ENCODE measurements at regions not wholly inside any gene's neighbourhood (a gene's known extent, or its start where the extent isn't known, plus 50 kb on each side); places are given as distances from the start of the nearest gene placed in this dataset.

DNA sequence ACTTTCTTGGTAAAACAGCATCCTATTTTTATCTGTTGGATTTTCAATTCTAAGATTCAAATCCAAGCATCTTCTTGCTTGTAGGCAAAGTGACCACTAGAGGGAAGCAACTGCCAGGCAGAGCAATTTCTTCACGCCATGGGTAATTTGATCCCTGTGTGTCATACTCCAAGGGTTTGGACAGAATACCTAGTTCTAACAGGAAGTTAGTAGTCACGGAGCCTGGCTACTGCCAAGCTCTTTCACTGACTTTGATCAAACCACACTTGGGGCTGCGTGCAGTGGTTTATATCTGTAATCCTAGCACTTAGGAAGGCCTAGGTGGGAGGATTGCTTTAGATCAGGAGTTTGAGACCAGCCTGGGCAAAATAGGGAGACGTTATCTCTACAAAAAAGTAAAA is 473.6 kb upstream of the TNC start:
- Mint-ChIP-seq H3K27me3 (peaks cover 16% of the 10 kb centered on the region), H3K27ac (no peak overlapping the region), H3K9me3 (no peaks in the 10 kb centered on the region), H3K4me1 (no peaks in the 10 kb centered on the region), H3K36me3 (ENCODE audit: low read depth) (no peaks in the 10 kb centered on the region), H3K4me3 (no peak overlapping the region)
- ATAC-seq (no peak), DNase-seq (no peak)

DNA sequence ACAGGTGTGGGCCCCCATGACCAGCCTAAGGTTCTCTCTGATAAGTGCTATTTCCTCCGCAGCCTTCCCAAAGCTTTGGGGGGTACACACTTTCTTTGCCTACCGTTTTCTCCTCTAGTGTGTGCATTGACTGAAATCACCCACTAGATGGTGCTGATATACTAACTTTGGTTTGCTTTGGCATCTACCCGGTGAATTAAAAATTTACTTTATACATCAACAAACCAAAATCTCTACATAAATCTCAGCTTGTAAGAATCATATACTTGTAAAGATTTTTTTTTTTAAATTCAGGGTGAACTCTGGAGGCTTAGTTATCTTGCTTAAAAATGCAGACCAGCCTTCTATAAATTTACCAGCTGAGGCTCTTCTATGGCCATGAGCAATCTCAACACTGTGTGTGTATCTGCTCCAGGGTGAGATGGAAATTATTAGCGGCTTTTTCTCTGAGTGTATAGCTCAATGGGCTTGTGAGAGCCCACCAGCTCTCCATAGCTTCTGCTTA is 475.7 kb upstream of the TNC start:
- Mint-ChIP-seq H3K27ac (no peak overlapping the region), H3K27me3 (peaks cover 25% of the 10 kb centered on the region), H3K4me3 (no peak overlapping the region), H3K36me3 (ENCODE audit: low read depth) (no peaks in the 10 kb centered on the region), H3K9me3 (no peaks in the 10 kb centered on the region), H3K4me1 (no peaks in the 10 kb centered on the region)
- DNase-seq (no peak), ATAC-seq (no peak)

DNA sequence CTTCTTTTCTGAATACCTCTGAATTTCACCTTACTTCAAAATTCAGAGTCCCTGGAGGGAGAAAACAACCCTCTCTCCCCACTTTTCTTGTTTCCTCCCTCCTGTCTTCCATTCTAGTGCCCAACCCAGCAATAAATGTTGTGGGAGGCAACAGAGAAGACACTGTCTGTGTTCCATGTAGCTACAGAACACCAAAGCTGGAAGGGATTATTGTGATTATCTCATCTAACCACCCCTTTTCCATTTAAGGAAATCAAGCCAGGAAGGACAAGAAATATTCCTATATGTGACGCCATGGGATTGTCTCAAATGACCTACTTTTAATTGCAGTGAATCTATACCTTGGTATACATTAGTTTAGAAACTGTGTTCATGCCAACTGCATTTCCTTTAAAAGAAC is 476.6 kb upstream of the TNC start:
- H3K27ac Mint-ChIP-seq: no peak overlapping the region
- H3K9me3 Mint-ChIP-seq: no peaks in the 10 kb centered on the region
- no peaks in the 10 kb centered on the region for H3K36me3 Mint-ChIP-seq (ENCODE audit: low read depth)
- DNase-seq (no peak), ATAC-seq (no peak)
- H3K27me3 Mint-ChIP-seq: peaks cover 25% of the 10 kb centered on the region
- no peaks in the 10 kb centered on the region for H3K4me1 Mint-ChIP-seq
- H3K4me3 Mint-ChIP-seq: no peak overlapping the region

DNA sequence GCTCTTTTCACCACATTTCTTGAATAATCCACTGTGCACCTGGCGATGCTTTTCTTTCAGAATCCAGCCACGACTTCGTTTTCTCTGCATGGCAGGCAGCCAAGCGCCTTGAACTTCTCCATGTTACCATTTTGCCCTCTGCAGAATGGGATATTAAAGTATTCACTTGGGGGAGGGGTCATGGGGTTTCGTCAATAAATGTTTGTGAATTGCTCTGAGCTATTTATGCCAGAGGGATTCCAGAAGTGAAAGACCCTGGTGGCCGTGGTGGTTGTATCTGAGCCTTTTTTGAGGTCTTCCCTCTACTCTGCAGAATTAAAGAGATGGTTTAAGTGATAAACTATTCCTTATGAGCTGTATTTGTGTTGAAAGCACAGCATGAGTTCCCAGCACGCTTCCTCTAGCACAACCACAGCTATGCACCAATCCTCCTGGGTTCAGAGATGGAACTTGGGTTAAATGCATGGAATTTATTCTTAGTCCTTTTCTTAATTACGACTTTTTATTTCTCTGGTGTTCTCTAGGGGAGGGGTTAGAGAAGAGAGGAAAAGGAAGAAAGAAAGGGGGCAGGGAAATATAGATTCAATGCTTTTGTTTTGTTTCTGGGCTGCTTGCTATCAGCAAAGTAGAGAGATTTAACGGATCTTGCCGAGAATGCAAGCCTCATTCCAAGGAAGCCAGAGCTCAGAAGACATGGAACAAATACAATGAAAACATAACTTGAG is 478.2 kb upstream of the TNC start:
- Mint-ChIP-seq H3K27me3 (peaks cover 28% of the 10 kb centered on the region), H3K27ac (no peak overlapping the region), H3K4me1 (no peaks in the 10 kb centered on the region), H3K9me3 (no peaks in the 10 kb centered on the region), H3K4me3 (no peak overlapping the region), H3K36me3 (ENCODE audit: low read depth) (no peaks in the 10 kb centered on the region)
- no peak for ATAC-seq
- DNase-seq: no peak

DNA sequence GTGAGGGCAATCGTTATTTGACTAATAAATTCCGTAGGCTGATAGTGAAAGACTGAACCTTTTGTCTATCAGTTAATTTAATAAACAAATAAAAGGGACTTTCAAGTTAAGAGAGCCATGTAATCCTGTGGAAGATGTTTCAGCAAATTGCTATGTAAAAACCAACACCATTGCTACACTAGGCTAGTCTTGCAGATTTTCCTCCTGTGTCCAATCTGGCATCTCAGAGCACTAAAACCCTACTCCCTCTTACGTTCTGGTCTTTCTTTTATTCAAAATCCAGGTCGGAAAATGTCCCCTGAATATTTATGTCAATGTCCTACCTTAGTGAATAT is 478.8 kb upstream of the TNC start:
- no peak for ATAC-seq
- H3K27me3 Mint-ChIP-seq: peaks cover 29% of the 10 kb centered on the region

DNA sequence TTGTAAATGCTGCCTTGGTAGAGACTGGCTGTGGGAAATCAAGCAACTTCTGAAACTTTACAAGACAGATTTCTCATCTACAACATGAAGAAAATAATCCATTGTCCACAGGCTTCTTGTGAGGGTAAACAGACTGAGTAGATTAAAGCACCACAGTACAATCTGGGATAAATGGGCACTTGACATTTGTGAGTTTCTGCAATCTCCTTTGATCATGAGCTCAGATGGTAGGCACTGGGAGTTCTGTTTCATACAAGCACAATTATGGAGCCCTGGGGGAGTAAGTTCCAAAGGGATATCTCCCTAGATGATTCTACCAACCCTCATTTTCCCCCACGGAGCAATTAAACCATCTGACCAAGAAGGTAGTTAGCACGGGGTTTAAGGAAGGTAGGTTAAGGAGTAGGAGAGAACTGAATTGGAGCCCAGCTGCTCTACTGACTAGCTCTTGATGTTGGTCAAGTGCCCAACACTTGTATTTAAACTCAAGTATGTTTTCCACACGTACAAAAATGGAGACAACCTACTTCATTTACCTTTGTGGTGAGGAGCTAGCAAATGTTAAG is 479.5 kb upstream of the TNC start:
- ATAC-seq (no peak), DNase-seq (no peak)
- no peaks in the 10 kb centered on the region for H3K36me3 Mint-ChIP-seq (ENCODE audit: low read depth)
- H3K4me1 Mint-ChIP-seq: no peaks in the 10 kb centered on the region
- H3K27ac Mint-ChIP-seq: no peak overlapping the region
- H3K27me3 Mint-ChIP-seq: peaks cover 29% of the 10 kb centered on the region
- no peaks in the 10 kb centered on the region for H3K9me3 Mint-ChIP-seq
- no peak overlapping the region for H3K4me3 Mint-ChIP-seq

More for the DNA sequence above, 478.8 kb upstream of the TNC start:
- Mint-ChIP-seq H3K4me3 (no peak overlapping the region), H3K36me3 (ENCODE audit: low read depth) (no peaks in the 10 kb centered on the region), H3K4me1 (no peaks in the 10 kb centered on the region), H3K27ac (no peak overlapping the region), H3K9me3 (no peaks in the 10 kb centered on the region)
- DNase-seq: no peak

DNA sequence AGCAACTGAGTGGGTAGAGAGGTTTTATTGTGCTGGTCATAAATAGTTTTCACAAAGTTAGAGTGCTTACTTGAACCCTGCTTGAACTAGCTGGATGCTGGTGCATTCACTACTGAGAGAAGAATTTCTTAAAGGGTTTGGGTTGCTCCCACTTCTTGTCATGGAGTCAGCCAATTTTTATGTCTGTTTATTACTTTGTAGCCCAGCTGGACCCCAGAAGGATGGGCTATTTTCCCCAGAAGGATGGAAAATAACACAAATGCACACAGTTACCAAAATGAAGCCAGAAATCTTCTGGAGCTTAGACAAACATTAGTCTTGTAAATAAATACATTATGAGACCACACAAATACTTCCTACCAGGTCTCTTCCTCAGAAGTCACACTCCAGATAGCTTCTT is 480.8 kb upstream of the TNC start:
- H3K4me1 Mint-ChIP-seq: no peaks in the 10 kb centered on the region
- no peak overlapping the region for H3K4me3 Mint-ChIP-seq
- H3K27ac Mint-ChIP-seq: no peak overlapping the region
- H3K36me3 Mint-ChIP-seq (ENCODE audit: low read depth): no peaks in the 10 kb centered on the region
- no peaks in the 10 kb centered on the region for H3K9me3 Mint-ChIP-seq
- DNase-seq: no peak
- no peak for ATAC-seq
- H3K27me3 Mint-ChIP-seq: peaks cover 28% of the 10 kb centered on the region

DNA sequence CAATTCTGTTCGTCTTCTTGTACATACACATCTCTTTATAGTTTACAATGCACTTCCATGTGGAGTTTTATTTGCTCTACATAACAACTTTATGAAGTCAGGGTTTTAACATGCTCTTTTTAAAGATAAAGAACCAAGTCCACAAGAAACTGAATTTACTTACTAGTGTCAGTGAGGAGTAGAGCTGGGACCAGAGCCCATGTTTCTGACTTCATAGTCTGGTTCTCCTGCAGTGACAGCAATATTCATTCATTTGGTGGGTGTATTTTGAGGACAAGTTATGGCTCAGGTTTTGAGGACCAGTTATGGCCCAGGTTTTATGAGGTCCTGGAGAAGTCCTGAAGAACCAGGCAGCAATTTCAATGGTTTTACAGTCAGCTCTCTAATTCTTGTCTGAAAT is 481.9 kb upstream of the TNC start:
- Mint-ChIP-seq H3K27me3 (peaks cover 20% of the 10 kb centered on the region), H3K36me3 (ENCODE audit: low read depth) (no peaks in the 10 kb centered on the region)

DNA sequence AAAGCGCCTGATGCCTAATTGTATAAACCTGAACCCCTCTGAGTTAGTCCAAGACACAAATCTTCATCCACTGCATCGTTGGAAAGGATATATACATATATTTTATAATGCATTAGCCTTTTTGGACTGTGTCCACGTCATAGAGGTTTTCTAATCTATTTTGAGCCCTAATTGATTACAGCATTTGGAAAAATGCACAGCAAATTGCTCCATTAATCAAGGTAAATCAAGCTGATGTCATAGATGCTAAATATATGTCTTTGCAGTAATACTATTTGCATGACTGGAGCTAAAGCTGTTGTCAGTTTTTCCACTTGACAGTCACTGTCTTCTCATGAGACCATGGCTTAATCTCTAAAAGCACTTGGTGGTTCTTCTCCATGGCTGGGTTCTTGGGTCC is 483.5 kb upstream of the TNC start:
- peaks cover 15% of the 10 kb centered on the region for H3K27me3 Mint-ChIP-seq
- H3K4me3 Mint-ChIP-seq: no peak overlapping the region
- no peaks in the 10 kb centered on the region for H3K9me3 Mint-ChIP-seq
- ATAC-seq (no peak), DNase-seq (no peak)
- no peak overlapping the region for H3K27ac Mint-ChIP-seq
- H3K36me3 Mint-ChIP-seq (ENCODE audit: low read depth): no peaks in the 10 kb centered on the region
- H3K4me1 Mint-ChIP-seq: no peaks in the 10 kb centered on the region

More for the DNA sequence above, 481.9 kb upstream of the TNC start:
- H3K9me3 Mint-ChIP-seq: no peaks in the 10 kb centered on the region
- no peaks in the 10 kb centered on the region for H3K4me1 Mint-ChIP-seq
- ATAC-seq: no peak
- no peak for DNase-seq
- no peak overlapping the region for H3K27ac Mint-ChIP-seq
- no peak overlapping the region for H3K4me3 Mint-ChIP-seq

DNA sequence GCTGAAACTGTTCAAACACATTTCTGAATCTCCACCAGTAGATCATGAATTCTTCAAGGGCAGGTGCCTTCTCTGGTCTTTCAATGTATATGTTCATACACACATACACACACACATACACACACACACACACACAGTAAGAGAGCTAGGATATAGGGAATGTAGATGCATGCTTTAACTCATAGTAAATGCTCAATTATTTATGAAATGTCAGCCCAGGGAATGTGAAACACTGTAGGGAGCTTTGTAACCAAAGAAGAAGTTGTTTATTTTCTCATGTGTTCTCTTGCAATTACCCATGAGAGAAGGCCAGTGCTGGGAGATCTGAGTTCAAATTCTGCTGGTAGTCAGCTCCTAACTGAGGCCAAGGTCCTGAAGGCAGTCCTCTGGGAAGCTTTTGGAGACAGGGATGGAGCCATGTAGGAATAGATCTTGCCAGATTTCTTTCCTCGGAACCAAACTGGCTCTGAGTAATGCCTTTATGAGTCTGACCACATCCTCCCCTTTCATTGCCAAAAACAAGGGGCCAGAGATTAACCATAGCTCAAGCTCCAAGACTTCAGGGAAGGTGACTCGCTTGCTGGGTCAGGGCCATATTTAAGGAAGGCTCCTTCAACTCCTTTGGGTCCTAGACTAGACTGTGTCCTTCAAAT is 487.0 kb upstream of the TNC start:
- no peaks in the 10 kb centered on the region for H3K4me1 Mint-ChIP-seq
- no peak for ATAC-seq
- H3K4me3 Mint-ChIP-seq: no peak overlapping the region
- H3K27ac Mint-ChIP-seq: no peak overlapping the region
- H3K27me3 Mint-ChIP-seq: peaks cover 4% of the 10 kb centered on the region
- no peaks in the 10 kb centered on the region for H3K36me3 Mint-ChIP-seq (ENCODE audit: low read depth)
- DNase-seq: no peak
- H3K9me3 Mint-ChIP-seq: no peaks in the 10 kb centered on the region

DNA sequence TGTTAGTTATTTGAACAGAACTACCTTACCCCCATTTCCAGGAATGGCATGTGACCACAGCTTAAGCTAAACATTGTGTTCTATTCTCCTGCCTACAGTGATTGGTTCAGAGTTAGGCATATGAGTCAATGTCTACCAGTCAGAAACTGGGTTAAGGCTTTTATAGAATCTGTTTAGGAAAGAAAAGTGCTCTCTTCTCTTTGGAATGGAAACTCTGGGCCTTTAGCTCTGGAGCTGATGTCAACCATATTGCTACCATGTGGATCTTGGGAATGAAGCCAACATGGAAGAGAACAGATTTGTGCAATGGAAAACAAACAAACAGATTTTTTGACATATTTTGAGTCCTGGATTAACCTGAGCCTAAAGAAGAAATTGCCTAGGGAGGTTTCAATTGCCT is 488.9 kb upstream of the TNC start:
- Mint-ChIP-seq H3K36me3 (ENCODE audit: low read depth) (no peaks in the 10 kb centered on the region), H3K4me1 (no peaks in the 10 kb centered on the region), H3K4me3 (no peak overlapping the region), H3K27me3 (no peaks in the 10 kb centered on the region), H3K27ac (no peak overlapping the region), H3K9me3 (no peaks in the 10 kb centered on the region)
- DNase-seq (no peak), ATAC-seq (no peak)

DNA sequence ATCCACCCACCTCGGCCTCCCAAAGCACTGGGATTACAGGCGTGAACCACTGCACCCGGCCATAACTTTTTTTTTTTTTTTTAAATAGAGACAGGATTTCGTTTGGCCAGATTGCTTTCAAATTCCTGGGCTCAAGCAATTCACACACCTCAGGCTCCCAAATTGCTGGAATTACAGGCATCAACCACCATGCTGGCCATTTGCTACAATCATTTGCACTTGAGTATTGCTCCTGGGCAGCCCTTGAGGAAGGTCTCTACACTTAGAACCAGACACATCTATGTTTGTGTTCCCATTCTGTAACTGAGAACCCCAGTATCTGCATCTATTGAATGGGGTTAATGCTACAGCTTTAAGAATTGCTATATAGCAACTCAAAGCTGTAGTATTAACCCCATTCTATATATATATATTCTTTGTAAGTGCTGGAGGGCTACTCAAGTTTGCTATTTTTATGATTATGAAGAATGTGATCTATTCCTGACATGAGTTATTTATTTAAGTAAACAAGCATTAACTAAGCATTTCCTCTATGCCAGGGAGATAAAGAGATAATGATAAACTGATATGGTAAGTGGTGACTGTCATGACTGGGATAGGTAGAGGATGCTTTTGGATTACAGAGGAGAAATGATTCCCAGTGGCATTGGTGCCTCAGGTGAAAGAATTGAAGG is 496.5 kb upstream of the TNC start:
- no peaks in the 10 kb centered on the region for H3K36me3 Mint-ChIP-seq (ENCODE audit: low read depth)
- H3K27me3 Mint-ChIP-seq: no peaks in the 10 kb centered on the region
- H3K4me3 Mint-ChIP-seq: no peak overlapping the region
- DNase-seq (no peak), ATAC-seq (no peak)
- no peak overlapping the region for H3K27ac Mint-ChIP-seq
- H3K4me1 Mint-ChIP-seq: no peaks in the 10 kb centered on the region
- H3K9me3 Mint-ChIP-seq: no peaks in the 10 kb centered on the region

DNA sequence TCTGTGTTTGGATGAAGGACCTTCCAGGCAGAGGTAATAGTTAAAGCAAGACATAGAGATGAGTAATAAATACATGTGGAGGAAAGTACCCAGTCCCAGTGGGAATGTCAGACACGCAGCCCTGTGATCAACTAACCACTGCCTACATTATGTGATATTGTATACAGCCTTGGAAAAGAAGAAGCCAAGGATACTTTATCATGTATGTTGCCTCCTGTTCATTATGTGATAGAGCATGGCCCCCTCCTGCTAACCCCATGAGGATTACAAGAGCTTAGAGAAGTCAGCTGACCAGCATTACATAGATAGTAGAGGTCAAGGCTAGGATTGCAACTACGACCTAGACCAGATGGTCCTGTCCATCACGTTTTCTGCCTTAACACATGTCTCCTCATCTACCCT is 497.0 kb upstream of the TNC start:
- H3K27me3 Mint-ChIP-seq: no peaks in the 10 kb centered on the region
- no peak overlapping the region for H3K27ac Mint-ChIP-seq
- no peaks in the 10 kb centered on the region for H3K9me3 Mint-ChIP-seq
- H3K4me3 Mint-ChIP-seq: no peak overlapping the region
- DNase-seq (no peak), ATAC-seq (no peak)
- H3K36me3 Mint-ChIP-seq (ENCODE audit: low read depth): no peaks in the 10 kb centered on the region
- no peaks in the 10 kb centered on the region for H3K4me1 Mint-ChIP-seq

DNA sequence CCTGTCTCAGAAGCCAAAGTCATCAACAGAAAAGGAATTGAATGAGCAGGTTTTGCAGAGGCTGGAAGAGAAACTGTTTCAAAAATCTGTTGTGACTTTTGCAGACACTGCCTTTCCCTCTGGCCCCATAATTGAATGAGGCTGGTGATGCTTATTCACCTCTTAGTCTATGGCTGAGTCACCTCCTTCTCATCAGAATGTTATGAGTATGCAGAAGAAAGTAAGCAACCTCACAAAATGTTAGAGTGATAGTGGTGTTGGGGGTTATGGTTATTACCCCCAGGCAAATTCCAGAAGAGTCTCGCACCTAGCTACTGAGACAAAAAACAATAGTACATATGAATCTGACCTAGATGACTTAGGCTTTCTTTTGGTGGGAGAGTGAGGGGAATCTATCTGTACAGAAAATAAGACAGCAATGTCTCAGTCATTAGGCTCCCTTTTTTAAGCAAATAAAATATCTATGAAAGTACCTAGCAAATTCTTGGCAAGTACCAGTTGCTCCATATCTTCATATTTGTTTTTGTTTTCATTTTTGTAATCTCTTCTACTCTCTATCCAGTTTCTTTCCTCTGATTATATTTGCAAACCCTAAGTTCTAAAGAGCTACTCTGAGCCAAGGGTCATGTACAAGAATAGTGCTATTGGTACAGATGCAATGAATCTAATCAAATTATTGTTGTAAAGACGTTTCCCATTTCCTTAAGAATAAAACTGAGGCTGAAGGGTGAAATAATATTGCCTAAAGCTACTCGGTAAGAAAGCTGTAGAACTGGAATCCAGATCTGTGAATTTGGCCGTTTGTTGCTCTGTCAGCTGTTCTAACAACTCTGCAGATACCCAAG is 498.1 kb upstream of the TNC start:
- no peak for DNase-seq
- H3K9me3 Mint-ChIP-seq: peaks cover 5% of the 10 kb centered on the region
- H3K27me3 Mint-ChIP-seq: no peaks in the 10 kb centered on the region
- H3K36me3 Mint-ChIP-seq (ENCODE audit: low read depth): no peaks in the 10 kb centered on the region
- no peak for ATAC-seq
- no peaks in the 10 kb centered on the region for H3K4me1 Mint-ChIP-seq
- H3K27ac Mint-ChIP-seq: no peak overlapping the region
- H3K4me3 Mint-ChIP-seq: no peak overlapping the region
